Activated B cell treated with CpG ODN at 0.5 μM for 24 hours (primary cell): ENCODE measurements at regions not wholly inside any gene's neighbourhood (a gene's known extent, or its start where the extent isn't known, plus 50 kb on each side); places are given as distances from the start of the nearest gene placed in this dataset.

ENCODE experiments used
- ATAC-seq: fragments of 200-7000 bp; cut with Tn5 transposase; one replicate; pipeline ENCODE4 v1.10.0; 2021; ENCODE audit warnings: low read depth, mild to moderate bottlenecking, moderate library complexity
- CTCF ChIA-PET: fragments of 350-600 bp; sonication (Branson Sonifier 250); formaldehyde crosslinking; loops from one replicate; lab custom pipeline; 2021; ENCODE audit warnings: antibody characterized with exemption; lab: Charles Lee
- POLR2A ChIA-PET: fragments of 350-600 bp; sonication (Branson Sonifier 250); formaldehyde crosslinking; loops from one replicate; lab custom pipeline; 2021; ENCODE audit warnings: antibody characterized with exemption; lab: Charles Lee
- DNase-seq: peaks from one replicate; pipeline ENCODE4 v3.0.0; 2022
- H3K27ac Mint-ChIP-seq: one replicate; pipeline ENCODE4 v1.8.0; 2020; ENCODE audit warnings: mixed read lengths
- H3K27me3 Mint-ChIP-seq: one replicate; pipeline ENCODE4 v1.8.0; 2021; ENCODE audit warnings: mixed read lengths
- H3K36me3 Mint-ChIP-seq: one replicate; pipeline ENCODE4 v1.8.0; 2021; ENCODE audit warnings: low read depth, mixed read lengths
- H3K4me1 Mint-ChIP-seq: one replicate; pipeline ENCODE4 v1.8.0; 2021; ENCODE audit warnings: mixed read lengths
- H3K4me3 Mint-ChIP-seq: one replicate; pipeline ENCODE4 v1.8.0; 2020; ENCODE audit warnings: mild to moderate bottlenecking, mixed read lengths
- H3K9me3 Mint-ChIP-seq: one replicate; pipeline ENCODE4 v1.8.0; 2020; ENCODE audit warnings: mixed read lengths
- CTCF ChIP-seq: fragments of 200-600 bp; IDR thresholded peaks from one replicate; pipeline ENCODE4 v1.8.0; 2022; ENCODE audit warnings: antibody characterized with exemption, mild to moderate bottlenecking
- intact Hi-C: fragments of 100-400 bp; cut with micrococcal nuclease; formaldehyde crosslinking; loops from one replicate; pipeline ENCODE4 v1.15.1; 2024

GRCh38 chr6:43856005-43856765 lies 86.2 kb downstream of the VEGFA start:
- ChIA-PET CTCF (no interaction called here), POLR2A (no interaction called here)
- DNase-seq (no peak), ATAC-seq (no peak)
- TF ChIP-seq CTCF = no peak
- Mint-ChIP-seq H3K27ac (no peak overlapping the region), H3K36me3 (no peaks in the 10 kb centered on the region), H3K4me1 (no peaks in the 10 kb centered on the region), H3K9me3 (no peaks in the 10 kb centered on the region), H3K4me3 (no peak overlapping the region), H3K27me3 (no peaks in the 10 kb centered on the region)
- intact Hi-C loops = no loop called here

DNA sequence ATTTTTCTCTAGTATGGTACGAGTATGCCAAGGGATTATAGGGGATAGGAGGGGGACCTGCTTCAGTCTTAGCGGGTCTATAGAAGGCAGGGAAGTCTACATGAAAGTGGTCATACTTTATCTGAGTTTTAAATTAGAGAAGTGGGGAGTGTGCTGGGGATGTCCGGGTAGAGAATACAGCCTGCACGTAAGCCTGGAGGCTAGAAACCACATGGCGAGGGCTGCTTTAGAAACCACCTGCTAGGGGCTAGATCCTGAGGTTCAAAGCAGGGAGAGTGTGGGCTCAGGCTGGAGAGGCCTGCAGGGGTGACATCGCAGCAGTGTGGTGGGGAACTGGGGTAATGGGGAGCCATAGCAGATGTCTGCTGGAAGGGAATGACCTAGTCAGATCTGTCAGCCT lies 85.2 kb downstream of the VEGFA start:
- no peak for ATAC-seq

DNA sequence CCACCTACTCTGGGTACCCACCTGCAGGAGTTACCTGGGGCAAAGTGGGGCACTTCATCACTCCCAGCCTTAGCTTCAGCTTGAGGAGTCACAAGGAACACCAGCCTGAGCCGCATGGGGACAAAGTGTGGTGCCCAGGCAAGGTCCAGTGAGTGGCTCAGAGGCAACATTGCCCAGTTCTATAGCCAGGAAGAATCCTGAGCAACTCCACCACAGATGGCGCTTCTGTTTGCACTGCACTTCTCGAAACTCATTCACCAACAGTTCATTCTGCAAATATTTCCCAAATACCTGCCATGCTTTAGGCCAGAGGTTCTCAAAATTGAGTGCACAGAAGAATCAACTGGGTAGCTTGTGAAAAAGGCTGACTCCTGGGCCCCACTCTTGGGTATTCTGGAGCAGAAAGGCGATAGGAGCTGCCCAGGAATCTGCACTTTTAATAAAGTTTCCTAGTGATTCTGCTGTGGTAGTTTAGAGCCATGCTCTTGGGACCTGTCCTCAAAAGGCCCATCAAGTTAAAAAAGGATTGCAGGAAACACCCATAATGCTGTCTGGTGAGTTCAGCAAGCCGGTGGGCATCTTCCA lies 83.1 kb downstream of the VEGFA start:
- Mint-ChIP-seq H3K9me3 (no peaks in the 10 kb centered on the region), H3K4me3 (no peak overlapping the region), H3K36me3 (no peaks in the 10 kb centered on the region), H3K4me1 (no peaks in the 10 kb centered on the region), H3K27ac (no peak overlapping the region), H3K27me3 (no peaks in the 10 kb centered on the region)
- TF ChIP-seq CTCF = no peak
- POLR2A ChIA-PET = no interaction called here
- ATAC-seq (no peak), DNase-seq (no peak)
- CTCF ChIA-PET = no interaction called here
- intact Hi-C loops = no loop called here

More for the DNA sequence above, 85.2 kb downstream of the VEGFA start:
- no peaks in the 10 kb centered on the region for H3K27me3 Mint-ChIP-seq
- H3K4me3 Mint-ChIP-seq = no peak overlapping the region
- intact Hi-C loops = no loop called here
- TF ChIP-seq CTCF = no peak
- POLR2A ChIA-PET = no interaction called here
- DNase-seq = no peak
- CTCF ChIA-PET = no interaction called here
- H3K36me3 Mint-ChIP-seq = no peaks in the 10 kb centered on the region
- no peaks in the 10 kb centered on the region for H3K9me3 Mint-ChIP-seq
- no peak overlapping the region for H3K27ac Mint-ChIP-seq
- H3K4me1 Mint-ChIP-seq = no peaks in the 10 kb centered on the region

GRCh38 chr6:43852350-43852864 lies 82.4 kb downstream of the VEGFA start:
- no peak for DNase-seq
- POLR2A ChIA-PET = no interaction called here
- H3K4me3 Mint-ChIP-seq = no peak overlapping the region
- H3K9me3 Mint-ChIP-seq = no peaks in the 10 kb centered on the region
- intact Hi-C loops = no loop called here
- H3K36me3 Mint-ChIP-seq = no peaks in the 10 kb centered on the region
- TF ChIP-seq CTCF = no peak
- no peak overlapping the region for H3K27ac Mint-ChIP-seq
- no peaks in the 10 kb centered on the region for H3K27me3 Mint-ChIP-seq
- CTCF ChIA-PET = no interaction called here
- no peak for ATAC-seq
- H3K4me1 Mint-ChIP-seq = no peaks in the 10 kb centered on the region

DNA sequence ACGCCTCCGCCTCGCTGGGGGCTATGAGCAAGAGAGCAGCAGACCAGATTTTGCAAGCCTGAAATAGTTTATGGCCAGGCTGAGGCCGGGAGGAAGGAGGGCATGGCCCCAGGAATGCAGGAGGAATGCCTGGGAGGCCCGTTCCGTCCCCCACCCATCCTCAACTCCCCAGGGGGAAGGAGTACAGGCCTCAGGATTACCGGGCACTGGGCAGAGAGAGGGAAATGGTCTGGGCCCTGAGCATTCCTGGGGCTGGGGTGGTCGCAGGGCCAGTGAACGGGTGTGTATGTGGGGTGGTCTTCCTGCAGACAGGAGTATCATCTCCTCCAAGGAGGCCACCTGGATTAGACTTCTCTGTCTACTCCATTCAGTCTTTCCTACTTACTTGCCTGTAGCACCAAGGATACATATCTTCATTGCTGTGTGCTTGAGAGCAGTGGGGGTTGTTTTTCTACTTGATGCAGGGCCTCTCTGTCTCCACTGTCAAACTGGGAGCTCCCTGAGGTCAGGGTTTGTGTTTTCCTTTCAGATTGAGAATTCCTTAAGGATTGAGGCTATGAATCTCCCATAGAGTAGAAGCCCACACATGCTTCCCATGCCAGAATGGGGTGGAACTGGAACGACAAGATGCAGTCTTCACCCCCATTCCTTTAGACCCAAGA lies 81.3 kb downstream of the VEGFA start:
- intact Hi-C loops = no loop called here
- ChIA-PET POLR2A (no interaction called here), CTCF (no interaction called here)
- Mint-ChIP-seq H3K36me3 (no peaks in the 10 kb centered on the region), H3K4me1 (no peaks in the 10 kb centered on the region), H3K27me3 (no peaks in the 10 kb centered on the region), H3K27ac (no peak overlapping the region), H3K9me3 (no peaks in the 10 kb centered on the region), H3K4me3 (no peak overlapping the region)
- no peak for ATAC-seq
- DNase-seq = no peak
- no peak for TF ChIP-seq CTCF
